Smooth muscle cell (in vitro differentiated cells): ENCODE measurements at regions not wholly inside any gene's neighbourhood (a gene's known extent, or its start where the extent isn't known, plus 50 kb on each side); places are given as distances from the start of the nearest gene placed in this dataset.

Experiments
- DNase-seq: peaks from one replicate; lab custom pipeline; 2025; ENCODE audit not compliant: unreplicated experiment; lab: John Stamatoyannopoulos, UW
- H2AFZ ChIP-seq: fragments of 200-600 bp; sonication (generic); 2 replicates; pipeline ENCODE4 v1.6.0; 2016; ENCODE audit warnings: antibody characterized with exemption, low read depth, mild to moderate bottlenecking
- H3F3A ChIP-seq: fragments of 200-600 bp; sonication (generic); 2 replicates; pipeline ENCODE4 v1.6.0; 2017; ENCODE audit warnings: antibody characterized with exemption, low read depth
- H3K27ac ChIP-seq: fragments of 200-600 bp; sonication (generic); 2 replicates; pipeline ENCODE4 v1.5.1; 2016; ENCODE audit warnings: low read depth, mild to moderate bottlenecking
- H3K27me3 ChIP-seq: fragments of 200-600 bp; sonication (generic); 2 replicates; pipeline ENCODE4 v1.6.1; 2016; ENCODE audit warnings: low read depth, mild to moderate bottlenecking
- H3K36me3 ChIP-seq: fragments of 200-600 bp; sonication (generic); 2 replicates; pipeline ENCODE4 v1.5.1; 2016; ENCODE audit warnings: low read depth
- H3K4me1 ChIP-seq: fragments of 200-600 bp; sonication (generic); 2 replicates; pipeline ENCODE4 v1.5.1; 2016; ENCODE audit warnings: low read depth
- H3K4me2 ChIP-seq: fragments of 200-600 bp; sonication (generic); 2 replicates; pipeline ENCODE4 v1.6.0; 2016; ENCODE audit warnings: mild to moderate bottlenecking
- H3K4me3 ChIP-seq: fragments of 200-600 bp; sonication (generic); 2 replicates; pipeline ENCODE4 v1.5.1; 2016; ENCODE audit warnings: mild to moderate bottlenecking
- H3K79me2 ChIP-seq: fragments of 200-600 bp; sonication (generic); 2 replicates; pipeline ENCODE4 v1.6.0; 2016; ENCODE audit warnings: low read depth, mild to moderate bottlenecking
- H3K9ac ChIP-seq: fragments of 200-600 bp; sonication (generic); 2 replicates; pipeline ENCODE4 v1.6.0; 2016; ENCODE audit warnings: low read depth
- H3K9me3 ChIP-seq: fragments of 200-600 bp; sonication (generic); replicated peaks from 2 replicates; pipeline ENCODE4 v1.5.1; 2016; ENCODE audit warnings: low read depth
- H4K20me1 ChIP-seq: fragments of 200-600 bp; sonication (generic); 2 replicates; pipeline ENCODE4 v1.6.0; 2016; ENCODE audit warnings: low read depth
- WGBS: methylation state at CpG from one replicate; pipeline ENCODE4 v1.1.7; 2016; ENCODE audit warnings: low lambda C conversion rate; 5-methylcytosine and 5-hydroxymethylcytosine counted together
- TF ChIP-seq, protein P1 (sequence below): fragments of 200-600 bp; sonication (generic); IDR thresholded peaks from 2 replicates; pipeline ENCODE4 v1.5.1; 2017; ENCODE audit warnings: borderline replicate concordance, mild to moderate bottlenecking, antibody characterized with exemption; ENCODE audit not compliant: insufficient read depth, poor library complexity, severe bottlenecking

DNA sequence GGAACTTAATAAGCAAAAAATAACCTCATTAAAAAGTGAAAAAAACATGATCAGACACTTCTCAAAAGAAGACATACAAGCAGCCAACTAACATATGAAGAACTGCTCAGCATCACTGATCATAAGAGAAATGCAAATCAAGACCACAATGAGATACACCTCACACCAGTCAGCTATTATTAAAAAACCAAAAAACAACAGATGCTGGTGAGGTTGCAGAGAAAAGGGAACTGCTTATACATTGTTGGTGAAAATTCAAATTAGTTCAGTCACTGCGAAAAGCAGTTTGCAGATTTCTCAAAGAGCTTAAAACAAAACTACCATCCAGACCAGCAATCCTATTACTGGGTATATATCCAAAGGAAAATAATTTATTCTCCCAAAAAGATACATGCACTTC lies 513.3 kb downstream of the MDFIC start:
- Histone ChIP-seq H3K4me3 (no peak overlapping the region), H3K9me3 (no peaks in the 10 kb centered on the region), H3K27ac (no peak overlapping the region), H3K27me3 (no peaks in the 10 kb centered on the region), H4K20me1 (no peaks in the 10 kb centered on the region), H3K79me2 (no peaks in the 10 kb centered on the region), H3K9ac (no peak overlapping the region), H3K4me2 (no peak overlapping the region), H3K36me3 (no peaks in the 10 kb centered on the region), H3F3A (no peaks in the 10 kb centered on the region), H2AFZ (no peak overlapping the region), H3K4me1 (no peaks in the 10 kb centered on the region)
- WGBS, result 100% methylated on average over 1 of the region's 1 CpG
- DNase-seq, result no peak
- TF ChIP-seq, protein P1, sequence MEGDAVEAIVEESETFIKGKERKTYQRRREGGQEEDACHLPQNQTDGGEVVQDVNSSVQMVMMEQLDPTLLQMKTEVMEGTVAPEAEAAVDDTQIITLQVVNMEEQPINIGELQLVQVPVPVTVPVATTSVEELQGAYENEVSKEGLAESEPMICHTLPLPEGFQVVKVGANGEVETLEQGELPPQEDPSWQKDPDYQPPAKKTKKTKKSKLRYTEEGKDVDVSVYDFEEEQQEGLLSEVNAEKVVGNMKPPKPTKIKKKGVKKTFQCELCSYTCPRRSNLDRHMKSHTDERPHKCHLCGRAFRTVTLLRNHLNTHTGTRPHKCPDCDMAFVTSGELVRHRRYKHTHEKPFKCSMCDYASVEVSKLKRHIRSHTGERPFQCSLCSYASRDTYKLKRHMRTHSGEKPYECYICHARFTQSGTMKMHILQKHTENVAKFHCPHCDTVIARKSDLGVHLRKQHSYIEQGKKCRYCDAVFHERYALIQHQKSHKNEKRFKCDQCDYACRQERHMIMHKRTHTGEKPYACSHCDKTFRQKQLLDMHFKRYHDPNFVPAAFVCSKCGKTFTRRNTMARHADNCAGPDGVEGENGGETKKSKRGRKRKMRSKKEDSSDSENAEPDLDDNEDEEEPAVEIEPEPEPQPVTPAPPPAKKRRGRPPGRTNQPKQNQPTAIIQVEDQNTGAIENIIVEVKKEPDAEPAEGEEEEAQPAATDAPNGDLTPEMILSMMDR, result no peak

DNA sequence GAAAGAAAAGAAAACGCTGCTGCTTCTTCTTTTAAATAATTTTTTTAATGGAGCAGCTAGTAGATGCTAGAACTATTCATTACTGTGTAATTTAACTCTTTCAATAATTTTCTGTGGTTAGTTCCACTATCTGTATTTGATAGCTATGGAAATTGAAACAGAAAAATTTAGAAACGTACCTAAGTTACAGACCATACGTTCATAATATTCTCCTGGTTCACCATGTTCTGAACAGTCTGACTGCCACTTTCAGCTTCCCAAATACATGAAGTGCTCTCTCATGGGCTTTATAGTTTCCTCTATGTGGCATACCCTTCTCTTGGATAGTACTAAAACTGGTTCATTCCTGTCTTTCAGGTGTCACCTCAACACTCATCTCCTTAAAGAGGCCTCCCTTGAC lies 508.0 kb downstream of the MDFIC start:
- no peak overlapping the region for H3K4me3 ChIP-seq
- H3K4me2 ChIP-seq, result no peak overlapping the region
- no peaks in the 10 kb centered on the region for H3F3A ChIP-seq
- TF ChIP-seq, protein P1, result no peak
- DNase-seq, result no peak
- no peaks in the 10 kb centered on the region for H3K27me3 ChIP-seq
- no peaks in the 10 kb centered on the region for H3K9me3 ChIP-seq
- H3K36me3 ChIP-seq, result no peaks in the 10 kb centered on the region
- H3K4me1 ChIP-seq, result no peaks in the 10 kb centered on the region
- 95% methylated on average over 3 of the region's 3 CpGs for WGBS
- no peak overlapping the region for H3K27ac ChIP-seq
- no peak overlapping the region for H3K9ac ChIP-seq
- H4K20me1 ChIP-seq, result no peaks in the 10 kb centered on the region
- no peak overlapping the region for H2AFZ ChIP-seq
- H3K79me2 ChIP-seq, result no peaks in the 10 kb centered on the region

DNA sequence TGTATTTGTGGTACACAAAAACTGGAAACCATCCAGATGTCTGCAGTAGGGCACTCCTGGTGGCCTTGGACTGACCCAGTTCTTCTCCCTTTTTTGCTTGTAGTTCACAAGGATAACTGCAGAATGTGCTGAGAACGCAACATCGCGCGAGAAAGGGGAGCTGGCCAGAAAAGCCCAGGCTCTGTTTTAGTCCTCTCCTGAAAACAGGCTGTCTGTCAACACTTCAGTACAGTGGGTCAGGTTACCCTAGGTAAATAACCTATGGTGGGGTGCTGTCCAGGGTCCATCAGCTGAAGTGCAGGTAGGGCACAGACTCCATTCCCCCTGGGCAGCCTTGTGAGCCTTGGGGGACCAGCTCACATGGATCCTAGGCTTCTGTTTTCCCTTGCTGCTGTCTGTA lies 495.8 kb downstream of the MDFIC start:
- Histone ChIP-seq H3K4me3 (no peak overlapping the region), H3K4me2 (no peak overlapping the region), H3K36me3 (no peaks in the 10 kb centered on the region), H2AFZ (no peak overlapping the region), H3K79me2 (no peaks in the 10 kb centered on the region), H3K27me3 (no peaks in the 10 kb centered on the region), H3F3A (no peaks in the 10 kb centered on the region), H3K9me3 (no peaks in the 10 kb centered on the region), H3K27ac (no peak overlapping the region), H3K9ac (no peak overlapping the region), H4K20me1 (no peaks in the 10 kb centered on the region), H3K4me1 (no peaks in the 10 kb centered on the region)
- 90% methylated on average over 4 of the region's 4 CpGs for WGBS
- TF ChIP-seq, protein P1, result no peak
- no peak for DNase-seq

DNA sequence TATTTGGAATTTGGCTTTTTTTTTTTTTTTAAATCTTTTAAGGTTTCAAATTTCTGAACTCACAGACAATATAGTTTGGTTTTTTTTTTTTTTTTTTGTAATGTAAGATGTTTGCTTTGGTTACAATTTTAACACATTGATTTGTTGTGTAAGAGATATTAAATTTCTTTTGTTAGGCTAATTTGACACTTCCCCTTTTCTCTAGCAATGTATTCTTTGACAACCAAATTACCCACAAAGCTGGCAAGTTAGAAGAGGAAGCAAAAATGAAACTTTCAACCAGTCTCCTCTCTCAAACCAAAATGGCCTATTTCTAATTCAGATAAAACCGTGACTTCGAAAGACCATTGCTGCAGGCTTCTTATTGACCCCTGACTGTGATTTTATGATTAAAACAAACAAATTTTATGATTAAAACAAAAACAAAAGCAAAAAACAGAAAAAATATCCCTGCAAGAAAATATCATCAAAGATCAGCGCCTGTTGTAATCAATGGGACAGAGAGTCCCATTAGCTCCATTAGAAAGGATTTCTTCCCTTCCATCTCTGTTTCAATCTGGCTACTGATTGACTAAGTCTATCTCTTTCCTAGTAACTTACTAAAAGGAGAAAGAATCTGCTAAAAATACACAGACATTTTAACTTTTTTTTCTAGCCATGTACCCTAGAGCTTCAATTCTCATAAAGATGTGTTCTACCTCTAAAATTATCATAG lies 489.2 kb downstream of the MDFIC start:
- WGBS, result 95% methylated on average over 3 of the region's 3 CpGs
- H3F3A ChIP-seq, result no peaks in the 10 kb centered on the region

More for the DNA sequence above, 489.2 kb downstream of the MDFIC start:
- Histone ChIP-seq H3K4me3 (no peak overlapping the region), H3K9ac (no peak overlapping the region), H3K36me3 (no peaks in the 10 kb centered on the region), H4K20me1 (no peaks in the 10 kb centered on the region), H3K79me2 (no peaks in the 10 kb centered on the region), H3K4me2 (no peak overlapping the region), H3K4me1 (no peaks in the 10 kb centered on the region), H3K9me3 (no peaks in the 10 kb centered on the region), H3K27me3 (no peaks in the 10 kb centered on the region), H2AFZ (no peak overlapping the region), H3K27ac (no peak overlapping the region)
- DNase-seq, result no peak
- TF ChIP-seq, protein P1, result no peak
